ENCODE measurements at regions not wholly inside any gene's neighbourhood (a gene's known extent, or its start where the extent isn't known, plus 50 kb on each side); places are given as distances from the start of the nearest gene placed in this dataset.

- DNase-seq (ENCODE audit: low read depth, low spot score) (no peak), ATAC-seq (no peak)
- TF ChIP-seq FOSL1 (IDR thresholded peaks at IDR 0.05; ENCODE audit: low read depth) (no peak), SP1 (IDR thresholded peaks at IDR 0.05; ENCODE audit: low read depth) (no peak), CEBPB (IDR thresholded peaks at IDR 0.05; ENCODE audit: low read depth) (no peak), JUND (IDR thresholded peaks at IDR 0.05) (no peak), CBX3 (IDR thresholded peaks at IDR 0.05; ENCODE audit: low read depth) (no peak), ZFX (IDR thresholded peaks at IDR 0.05) (no peak), TCF7L2 (IDR thresholded peaks at IDR 0.05; ENCODE audit: borderline replicate concordance, extremely low read depth, insufficient read depth, insufficient read length) (no peak), EZH2 (IDR thresholded peaks at IDR 0.05) (no peak), POLR2AphosphoS5 (IDR thresholded peaks at IDR 0.05; ENCODE audit: low read depth, low read length) (no peak), SIN3A (IDR thresholded peaks at IDR 0.05; ENCODE audit: low read depth) (no peak), EZH2phosphoT487 (IDR thresholded peaks at IDR 0.05; ENCODE audit: borderline replicate concordance) (no peak), EGR1 (IDR thresholded peaks at IDR 0.05; ENCODE audit: low read depth) (no peak), ELF1 (IDR thresholded peaks at IDR 0.05; ENCODE audit: borderline replicate concordance, low read depth) (no peak), ZNF274 (IDR thresholded peaks at IDR 0.05; ENCODE audit: low read depth, low read length) (no peak)
- TF ChIP-seq, protein P1, sequence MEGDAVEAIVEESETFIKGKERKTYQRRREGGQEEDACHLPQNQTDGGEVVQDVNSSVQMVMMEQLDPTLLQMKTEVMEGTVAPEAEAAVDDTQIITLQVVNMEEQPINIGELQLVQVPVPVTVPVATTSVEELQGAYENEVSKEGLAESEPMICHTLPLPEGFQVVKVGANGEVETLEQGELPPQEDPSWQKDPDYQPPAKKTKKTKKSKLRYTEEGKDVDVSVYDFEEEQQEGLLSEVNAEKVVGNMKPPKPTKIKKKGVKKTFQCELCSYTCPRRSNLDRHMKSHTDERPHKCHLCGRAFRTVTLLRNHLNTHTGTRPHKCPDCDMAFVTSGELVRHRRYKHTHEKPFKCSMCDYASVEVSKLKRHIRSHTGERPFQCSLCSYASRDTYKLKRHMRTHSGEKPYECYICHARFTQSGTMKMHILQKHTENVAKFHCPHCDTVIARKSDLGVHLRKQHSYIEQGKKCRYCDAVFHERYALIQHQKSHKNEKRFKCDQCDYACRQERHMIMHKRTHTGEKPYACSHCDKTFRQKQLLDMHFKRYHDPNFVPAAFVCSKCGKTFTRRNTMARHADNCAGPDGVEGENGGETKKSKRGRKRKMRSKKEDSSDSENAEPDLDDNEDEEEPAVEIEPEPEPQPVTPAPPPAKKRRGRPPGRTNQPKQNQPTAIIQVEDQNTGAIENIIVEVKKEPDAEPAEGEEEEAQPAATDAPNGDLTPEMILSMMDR (IDR thresholded peaks at IDR 0.05 in 2 of 3, conservative IDR thresholded peaks at IDR 0.05 in 1 of 3; ENCODE audit: borderline replicate concordance in 1 of 3, insufficient read depth in 1 of 3, low read depth in 2 of 3, low read length in 2 of 3): no peak
- TF ChIP-seq, protein P2, sequence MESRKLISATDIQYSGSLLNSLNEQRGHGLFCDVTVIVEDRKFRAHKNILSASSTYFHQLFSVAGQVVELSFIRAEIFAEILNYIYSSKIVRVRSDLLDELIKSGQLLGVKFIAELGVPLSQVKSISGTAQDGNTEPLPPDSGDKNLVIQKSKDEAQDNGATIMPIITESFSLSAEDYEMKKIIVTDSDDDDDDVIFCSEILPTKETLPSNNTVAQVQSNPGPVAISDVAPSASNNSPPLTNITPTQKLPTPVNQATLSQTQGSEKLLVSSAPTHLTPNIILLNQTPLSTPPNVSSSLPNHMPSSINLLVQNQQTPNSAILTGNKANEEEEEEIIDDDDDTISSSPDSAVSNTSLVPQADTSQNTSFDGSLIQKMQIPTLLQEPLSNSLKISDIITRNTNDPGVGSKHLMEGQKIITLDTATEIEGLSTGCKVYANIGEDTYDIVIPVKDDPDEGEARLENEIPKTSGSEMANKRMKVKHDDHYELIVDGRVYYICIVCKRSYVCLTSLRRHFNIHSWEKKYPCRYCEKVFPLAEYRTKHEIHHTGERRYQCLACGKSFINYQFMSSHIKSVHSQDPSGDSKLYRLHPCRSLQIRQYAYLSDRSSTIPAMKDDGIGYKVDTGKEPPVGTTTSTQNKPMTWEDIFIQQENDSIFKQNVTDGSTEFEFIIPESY (IDR thresholded peaks at IDR 0.05; ENCODE audit: extremely low read depth, insufficient replicate concordance, low read length): no peak
- Histone ChIP-seq H2AFZ (ENCODE audit: low read depth, low read length, poor library complexity, severe bottlenecking) (no peak overlapping the region), H3K4me3 (replicated peaks in 1 of 2; ENCODE audit: low read depth in 1 of 2, low read length in 2 of 2) (no peak overlapping the region), H3K9me3 (ENCODE audit: control insufficient read depth in 1 of 2, insufficient read depth in 1 of 2, low read depth in 1 of 2, low read length in 2 of 2) (no peaks in the 10 kb centered on the region), H3K27me3 (ENCODE audit: insufficient read depth, low read length) (no peaks in the 10 kb centered on the region), H3K9ac (ENCODE audit: low read length) (no peak overlapping the region), H3K9me2 (ENCODE audit: insufficient read depth) (no peaks in the 10 kb centered on the region), H4K20me1 (ENCODE audit: insufficient read depth) (no peaks in the 10 kb centered on the region), H3K4me2 (ENCODE audit: low read length) (no peak overlapping the region), H3K79me2 (ENCODE audit: insufficient read depth, low read length) (no peaks in the 10 kb centered on the region), H3K27ac (ENCODE audit: low read depth, low read length) (no peak overlapping the region), H3K4me1 (ENCODE audit: control insufficient read depth in 1 of 2, insufficient read depth in 2 of 2, low read length in 2 of 2) (no peaks in the 10 kb centered on the region), H3K36me3 (ENCODE audit: control insufficient read depth in 1 of 2, insufficient read depth in 2 of 2, low read length in 2 of 2) (no peaks in the 10 kb centered on the region)
- intact Hi-C loops (cut with micrococcal nuclease): no loop called here
- ChIA-PET POLR2A (no interaction called here), RAD21 (ENCODE audit: low non-redundant PET in 1 of 2, low total read pairs in 2 of 2, uncharacterized antibody in 2 of 2, unreplicated experiment in 2 of 2) (no interaction called here), CTCF (no interaction called here)
- BruUV-seq (replicated peaks): no TSS peak
Observed at GRCh38 chr1:96992871-96993270, 271.3 kb downstream of the PTBP2 start.

Data from HCT116 (cell line).